Liver (tissue), 8 donors: ENCODE measurements at regions not wholly inside any gene's neighbourhood (a gene's known extent, or its start where the extent isn't known, plus 50 kb on each side); places are given as distances from the start of the nearest gene placed in this dataset.

ENCODE experiments used
- DNase-seq: peaks from one replicate; pipeline ENCODE4 v3.0.0-alpha.2; 2017; ENCODE audit warnings: low spot score
- H3K27ac ChIP-seq, 2 donors: one replicate each; pipeline ENCODE4 v1.7.0; 2013; ENCODE audit warnings: inconsistent platforms in 2 of 2, low read length in 2 of 2, control low read depth in 1 of 2, low read depth in 1 of 2, mild to moderate bottlenecking in 1 of 2
- H3K27me3 ChIP-seq, 4 donors: one replicate each; pipeline versions ENCODE4 v1.6.1 to v1.7.0; 2013; ENCODE audit warnings: low read length in 3 of 4, inconsistent platforms in 1 of 4, mild to moderate bottlenecking in 1 of 4, moderate library complexity in 1 of 4; ENCODE audit not compliant: control insufficient read depth in 4 of 4, insufficient read depth in 4 of 4
- H3K36me3 ChIP-seq, 4 donors: one replicate each; pipeline versions ENCODE4 v1.6.1 to v1.7.0; 2013; ENCODE audit warnings: low read length in 3 of 4, mild to moderate bottlenecking in 3 of 4, low read depth in 1 of 4, moderate library complexity in 1 of 4; ENCODE audit not compliant: control insufficient read depth in 4 of 4, insufficient read depth in 3 of 4
- H3K4me1 ChIP-seq, 4 donors: one replicate each; pipeline versions ENCODE4 v1.6.1 to v1.7.0; 2013; ENCODE audit warnings: low read length in 3 of 4, mild to moderate bottlenecking in 3 of 4, moderate library complexity in 1 of 4; ENCODE audit not compliant: control insufficient read depth in 4 of 4, insufficient read depth in 4 of 4
- H3K4me3 ChIP-seq, 3 donors: one replicate each; pipeline versions ENCODE4 v1.6.1 to v1.7.0; 2013; ENCODE audit warnings: low read length in 3 of 3, control low read depth in 1 of 3, low read depth in 1 of 3, mild to moderate bottlenecking in 1 of 3
- H3K9ac ChIP-seq, 2 donors: one replicate each; pipeline ENCODE4 v1.7.0; 2013; ENCODE audit warnings: low read length in 2 of 2, mild to moderate bottlenecking in 2 of 2, moderate library complexity in 2 of 2, control low read depth in 1 of 2, low read depth in 1 of 2
- H3K9me3 ChIP-seq, 4 donors: one replicate each; pipeline versions ENCODE4 v1.6.1 to v1.7.0; 2013; ENCODE audit warnings: low read length in 3 of 4; ENCODE audit not compliant: control insufficient read depth in 4 of 4
- EGR1 ChIP-seq, 2 donors: IDR thresholded peaks; 2 replicates each; pipeline ENCODE4 v1.6.1; 2016 to 2018; ENCODE audit warnings: antibody characterized with exemption in 2 of 2, low read depth in 2 of 2
- FOXA1 ChIP-seq: IDR thresholded peaks from 2 replicates; pipeline ENCODE4 v1.6.1; 2016; ENCODE audit warnings: antibody characterized with exemption
- FOXA2 ChIP-seq: IDR thresholded peaks from 2 replicates; pipeline ENCODE4 v1.6.1; 2016; ENCODE audit warnings: antibody characterized with exemption
- GABPA ChIP-seq, 2 donors: IDR thresholded peaks in 1 of 2; conservative IDR thresholded peaks in 1 of 2; 2 replicates each; pipeline ENCODE4 v1.6.1; 2016; ENCODE audit warnings: antibody characterized with exemption in 2 of 2, mild to moderate bottlenecking in 1 of 2, moderate library complexity in 1 of 2
- HNF4A ChIP-seq, 2 donors: conservative IDR thresholded peaks; 2 replicates each; pipeline ENCODE4 v1.6.1; 2016; ENCODE audit warnings: antibody characterized with exemption in 2 of 2, mild to moderate bottlenecking in 2 of 2
- HNF4G ChIP-seq: IDR thresholded peaks from 2 replicates; pipeline ENCODE4 v1.6.1; 2016; ENCODE audit warnings: antibody characterized with exemption
- JUND ChIP-seq, 2 donors: IDR thresholded peaks; 2 replicates each; pipeline ENCODE4 v1.6.1; 2016; ENCODE audit warnings: antibody characterized with exemption in 2 of 2
- NR2F2 ChIP-seq: IDR thresholded peaks from 2 replicates; pipeline ENCODE4 v1.6.1; 2016; ENCODE audit warnings: antibody characterized with exemption
- RAD21 ChIP-seq, 2 donors: IDR thresholded peaks; 2 replicates each; pipeline ENCODE4 v1.6.1; 2016; ENCODE audit warnings: antibody characterized with exemption in 2 of 2, mild to moderate bottlenecking in 2 of 2
- RXRA ChIP-seq, 2 donors: IDR thresholded peaks; 2 replicates each; pipeline ENCODE4 v1.6.1; 2017 to 2018; ENCODE audit warnings: antibody characterized with exemption in 2 of 2, mild to moderate bottlenecking in 1 of 2
- SP1 ChIP-seq: IDR thresholded peaks from 2 replicates; pipeline ENCODE4 v1.6.1; 2018; ENCODE audit warnings: antibody characterized with exemption, mild to moderate bottlenecking
- TAF1 ChIP-seq: conservative IDR thresholded peaks from 2 replicates; pipeline ENCODE4 v1.6.1; 2016; ENCODE audit warnings: antibody characterized with exemption, mild to moderate bottlenecking
- YY1 ChIP-seq: IDR thresholded peaks from 2 replicates; pipeline ENCODE4 v1.6.1; 2016; ENCODE audit warnings: antibody characterized with exemption, mild to moderate bottlenecking
- WGBS: extraction: QIAGEN DNeasy Blood & Tissue Kit; methylation state at CpG from one replicate; pipeline ENCODE4 v1.1.7; 2013; 5-methylcytosine and 5-hydroxymethylcytosine counted together
- TF ChIP-seq, protein P1 (sequence below): IDR thresholded peaks from 2 replicates; pipeline ENCODE4 v1.6.1; 2016; ENCODE audit warnings: antibody characterized with exemption
- TF ChIP-seq, protein P2 (sequence below): IDR thresholded peaks from 2 replicates; pipeline ENCODE4 v1.6.1; 2016; ENCODE audit warnings: antibody characterized with exemption, mild to moderate bottlenecking
- TF ChIP-seq, protein P3 (sequence below): fragments of 150-350 bp; IDR thresholded peaks from 2 replicates; pipeline ENCODE4 v1.5.1; 2017; ENCODE audit warnings: improper control_type of control experiment, low read depth, low read length; ENCODE audit not compliant: missing input control
- TF ChIP-seq, protein P4 (sequence below): IDR thresholded peaks from 2 replicates; pipeline ENCODE4 v1.6.1; 2016; ENCODE audit warnings: antibody characterized with exemption
- TF ChIP-seq, protein P5 (sequence below): IDR thresholded peaks from 2 replicates; pipeline ENCODE4 v1.6.1; 2016; ENCODE audit warnings: antibody characterized with exemption
- donor health status: healthy.
- donor health status: healthy.
- donor health status: healthy.
- donor health status: healthy.
- donor health status: healthy.

DNA sequence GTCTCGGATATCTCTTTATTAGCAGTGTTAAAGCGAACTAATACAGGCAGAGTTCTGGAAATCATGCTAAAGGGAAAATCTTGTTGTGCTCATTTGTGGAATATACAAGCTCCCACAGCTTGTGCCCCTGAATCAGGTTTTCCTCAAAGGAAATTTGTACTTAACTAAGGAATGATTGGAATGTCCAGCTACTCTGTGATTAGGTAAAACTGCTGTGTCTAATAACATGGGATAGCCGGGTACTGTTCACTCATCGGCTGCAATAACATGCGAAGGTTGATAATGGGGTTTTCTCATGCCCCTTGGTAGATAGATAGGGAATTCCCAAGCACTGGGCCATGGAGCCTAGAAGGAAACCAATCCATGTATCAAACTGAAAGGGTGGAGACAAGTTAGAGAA, 306.7 kb downstream of the NR2F1-AS1 start:
- TF ChIP-seq HNF4A (conservative IDR thresholded peaks at IDR 0.05) (no peak), GABPA (IDR thresholded peaks at IDR 0.05 in 1 of 2, conservative IDR thresholded peaks at IDR 0.05 in 1 of 2) (no peak), SP1 (no peak), RXRA (IDR thresholded peaks at IDR 0.05) (no peak), FOXA1 (no peak), NR2F2 (no peak), TAF1 (no peak), FOXA2 (no peak), HNF4G (no peak), JUND (IDR thresholded peaks at IDR 0.05) (no peak), EGR1 (IDR thresholded peaks at IDR 0.05; ENCODE audit: low read depth in 2 of 2) (no peak), RAD21 (IDR thresholded peaks at IDR 0.05) (no peak)
- TF ChIP-seq, protein P1, sequence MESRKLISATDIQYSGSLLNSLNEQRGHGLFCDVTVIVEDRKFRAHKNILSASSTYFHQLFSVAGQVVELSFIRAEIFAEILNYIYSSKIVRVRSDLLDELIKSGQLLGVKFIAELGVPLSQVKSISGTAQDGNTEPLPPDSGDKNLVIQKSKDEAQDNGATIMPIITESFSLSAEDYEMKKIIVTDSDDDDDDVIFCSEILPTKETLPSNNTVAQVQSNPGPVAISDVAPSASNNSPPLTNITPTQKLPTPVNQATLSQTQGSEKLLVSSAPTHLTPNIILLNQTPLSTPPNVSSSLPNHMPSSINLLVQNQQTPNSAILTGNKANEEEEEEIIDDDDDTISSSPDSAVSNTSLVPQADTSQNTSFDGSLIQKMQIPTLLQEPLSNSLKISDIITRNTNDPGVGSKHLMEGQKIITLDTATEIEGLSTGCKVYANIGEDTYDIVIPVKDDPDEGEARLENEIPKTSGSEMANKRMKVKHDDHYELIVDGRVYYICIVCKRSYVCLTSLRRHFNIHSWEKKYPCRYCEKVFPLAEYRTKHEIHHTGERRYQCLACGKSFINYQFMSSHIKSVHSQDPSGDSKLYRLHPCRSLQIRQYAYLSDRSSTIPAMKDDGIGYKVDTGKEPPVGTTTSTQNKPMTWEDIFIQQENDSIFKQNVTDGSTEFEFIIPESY = no peak
- TF ChIP-seq, protein P2, sequence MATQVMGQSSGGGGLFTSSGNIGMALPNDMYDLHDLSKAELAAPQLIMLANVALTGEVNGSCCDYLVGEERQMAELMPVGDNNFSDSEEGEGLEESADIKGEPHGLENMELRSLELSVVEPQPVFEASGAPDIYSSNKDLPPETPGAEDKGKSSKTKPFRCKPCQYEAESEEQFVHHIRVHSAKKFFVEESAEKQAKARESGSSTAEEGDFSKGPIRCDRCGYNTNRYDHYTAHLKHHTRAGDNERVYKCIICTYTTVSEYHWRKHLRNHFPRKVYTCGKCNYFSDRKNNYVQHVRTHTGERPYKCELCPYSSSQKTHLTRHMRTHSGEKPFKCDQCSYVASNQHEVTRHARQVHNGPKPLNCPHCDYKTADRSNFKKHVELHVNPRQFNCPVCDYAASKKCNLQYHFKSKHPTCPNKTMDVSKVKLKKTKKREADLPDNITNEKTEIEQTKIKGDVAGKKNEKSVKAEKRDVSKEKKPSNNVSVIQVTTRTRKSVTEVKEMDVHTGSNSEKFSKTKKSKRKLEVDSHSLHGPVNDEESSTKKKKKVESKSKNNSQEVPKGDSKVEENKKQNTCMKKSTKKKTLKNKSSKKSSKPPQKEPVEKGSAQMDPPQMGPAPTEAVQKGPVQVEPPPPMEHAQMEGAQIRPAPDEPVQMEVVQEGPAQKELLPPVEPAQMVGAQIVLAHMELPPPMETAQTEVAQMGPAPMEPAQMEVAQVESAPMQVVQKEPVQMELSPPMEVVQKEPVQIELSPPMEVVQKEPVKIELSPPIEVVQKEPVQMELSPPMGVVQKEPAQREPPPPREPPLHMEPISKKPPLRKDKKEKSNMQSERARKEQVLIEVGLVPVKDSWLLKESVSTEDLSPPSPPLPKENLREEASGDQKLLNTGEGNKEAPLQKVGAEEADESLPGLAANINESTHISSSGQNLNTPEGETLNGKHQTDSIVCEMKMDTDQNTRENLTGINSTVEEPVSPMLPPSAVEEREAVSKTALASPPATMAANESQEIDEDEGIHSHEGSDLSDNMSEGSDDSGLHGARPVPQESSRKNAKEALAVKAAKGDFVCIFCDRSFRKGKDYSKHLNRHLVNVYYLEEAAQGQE = no peak
- TF ChIP-seq, protein P3, sequence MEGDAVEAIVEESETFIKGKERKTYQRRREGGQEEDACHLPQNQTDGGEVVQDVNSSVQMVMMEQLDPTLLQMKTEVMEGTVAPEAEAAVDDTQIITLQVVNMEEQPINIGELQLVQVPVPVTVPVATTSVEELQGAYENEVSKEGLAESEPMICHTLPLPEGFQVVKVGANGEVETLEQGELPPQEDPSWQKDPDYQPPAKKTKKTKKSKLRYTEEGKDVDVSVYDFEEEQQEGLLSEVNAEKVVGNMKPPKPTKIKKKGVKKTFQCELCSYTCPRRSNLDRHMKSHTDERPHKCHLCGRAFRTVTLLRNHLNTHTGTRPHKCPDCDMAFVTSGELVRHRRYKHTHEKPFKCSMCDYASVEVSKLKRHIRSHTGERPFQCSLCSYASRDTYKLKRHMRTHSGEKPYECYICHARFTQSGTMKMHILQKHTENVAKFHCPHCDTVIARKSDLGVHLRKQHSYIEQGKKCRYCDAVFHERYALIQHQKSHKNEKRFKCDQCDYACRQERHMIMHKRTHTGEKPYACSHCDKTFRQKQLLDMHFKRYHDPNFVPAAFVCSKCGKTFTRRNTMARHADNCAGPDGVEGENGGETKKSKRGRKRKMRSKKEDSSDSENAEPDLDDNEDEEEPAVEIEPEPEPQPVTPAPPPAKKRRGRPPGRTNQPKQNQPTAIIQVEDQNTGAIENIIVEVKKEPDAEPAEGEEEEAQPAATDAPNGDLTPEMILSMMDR = no peak
- TF ChIP-seq, protein P4, sequence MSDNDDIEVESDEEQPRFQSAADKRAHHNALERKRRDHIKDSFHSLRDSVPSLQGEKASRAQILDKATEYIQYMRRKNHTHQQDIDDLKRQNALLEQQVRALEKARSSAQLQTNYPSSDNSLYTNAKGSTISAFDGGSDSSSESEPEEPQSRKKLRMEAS = no peak
- no peak overlapping the region for H3K9ac ChIP-seq
- H3K9me3 ChIP-seq = no peaks in the 10 kb centered on the region
- H3K36me3 ChIP-seq = no peaks in the 10 kb centered on the region
- no peaks in the 10 kb centered on the region for H3K4me1 ChIP-seq
- WGBS = 75% methylated on average over 5 of the region's 5 CpGs
- H3K27ac ChIP-seq = no peak overlapping the region
- no peak for DNase-seq
- H3K27me3 ChIP-seq = no peaks in the 10 kb centered on the region
- H3K4me3 ChIP-seq = no peak overlapping the region

- TF ChIP-seq FOXA2 = no peak
- TF ChIP-seq, protein P5, sequence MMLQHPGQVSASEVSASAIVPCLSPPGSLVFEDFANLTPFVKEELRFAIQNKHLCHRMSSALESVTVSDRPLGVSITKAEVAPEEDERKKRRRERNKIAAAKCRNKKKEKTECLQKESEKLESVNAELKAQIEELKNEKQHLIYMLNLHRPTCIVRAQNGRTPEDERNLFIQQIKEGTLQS = no peak
- TF ChIP-seq GABPA (IDR thresholded peaks at IDR 0.05 in 1 of 2, conservative IDR thresholded peaks at IDR 0.05 in 1 of 2) = no peak
- TF ChIP-seq JUND (IDR thresholded peaks at IDR 0.05) = no peak
- TF ChIP-seq NR2F2 = no peak
- no peak for TF ChIP-seq RXRA (IDR thresholded peaks at IDR 0.05)
- TF ChIP-seq RAD21 (IDR thresholded peaks at IDR 0.05) = no peak
- TF ChIP-seq, protein P3 = no peak
- no peak for TF ChIP-seq YY1
- no peak for TF ChIP-seq SP1
- WGBS = 59% methylated on average over 2 of the region's 2 CpGs
- Histone ChIP-seq H3K36me3 (no peaks in the 10 kb centered on the region), H3K9me3 (no peaks in the 10 kb centered on the region), H3K4me1 (no peaks in the 10 kb centered on the region), H3K27ac (no peak overlapping the region), H3K9ac (no peak overlapping the region), H3K4me3 (no peak overlapping the region), H3K27me3 (no peaks in the 10 kb centered on the region)
- no peak for DNase-seq
These were observed 307.8 kb downstream of the NR2F1-AS1 start for GRCh38 chr5:93273176-93273575.
